ENCODE measurements at regions not wholly inside any gene's neighbourhood (a gene's known extent, or its start where the extent isn't known, plus 50 kb on each side); places are given as distances from the start of the nearest gene placed in this dataset.
A peak's percentile ranks its signal among the peaks of the same experiment; 100 is the strongest.

GRCh38 chr5:160175438-160176218 lies 53.7 kb upstream of the FABP6 start:
- no peak for DNase-seq

GRCh38 chr5:160174780-160175437 lies 54.4 kb upstream of the FABP6 start:
- DNase-seq, result no peak

- no peak for DNase-seq
Measured at GRCh38 chr5:160174290-160174689, 55.0 kb upstream of the FABP6 start.

GRCh38 chr5:160171666-160172065 lies 52.4 kb upstream of the PWWP2A start:
- no peak for DNase-seq

GRCh38 chr5:160169326-160169725 lies 50.1 kb upstream of the PWWP2A start:
- peak; percentile 40 for DNase-seq
